Fibroblast of villous mesenchyme (primary cell): ENCODE measurements at regions not wholly inside any gene's neighbourhood (a gene's known extent, or its start where the extent isn't known, plus 50 kb on each side); places are given as distances from the start of the nearest gene placed in this dataset.

Source experiments
- DNase-seq: peaks from one replicate; pipeline ENCODE4 v3.0.0-alpha.2; 2010; ENCODE audit warnings: low read depth
- H3K4me3 ChIP-seq: 2 replicates; pipeline ENCODE4 v1.5.1; 2011; ENCODE audit warnings: low read depth, mild to moderate bottlenecking, low read length
- TF ChIP-seq, protein P1 (sequence below): IDR thresholded peaks from 2 replicates; pipeline ENCODE4 v1.5.1; 2012; ENCODE audit warnings: low read depth, mild to moderate bottlenecking, low read length; ENCODE audit not compliant: insufficient read depth

DNA sequence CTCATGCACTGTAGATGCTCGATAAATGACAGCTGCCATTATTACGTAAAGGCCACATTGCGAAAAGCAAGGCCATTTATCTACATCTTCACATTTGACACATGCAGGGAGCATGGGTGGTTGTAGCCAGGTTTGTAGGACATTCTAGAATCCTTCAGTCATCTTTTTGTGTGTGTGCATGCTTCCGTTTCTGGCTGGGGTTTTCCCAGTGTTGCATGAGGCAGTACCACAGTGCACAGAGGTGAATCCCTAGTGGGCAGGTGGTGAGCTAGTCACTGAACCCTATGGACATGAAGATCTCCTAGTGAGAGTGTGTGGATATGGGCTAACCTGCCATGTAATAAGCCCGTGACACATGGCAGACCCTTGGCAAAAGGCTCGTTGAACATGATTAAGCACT lies 151.8 kb upstream of the SLC14A2 start:
- H3K4me3 ChIP-seq: no peak overlapping the region
- DNase-seq: no peak
- TF ChIP-seq, protein P1, sequence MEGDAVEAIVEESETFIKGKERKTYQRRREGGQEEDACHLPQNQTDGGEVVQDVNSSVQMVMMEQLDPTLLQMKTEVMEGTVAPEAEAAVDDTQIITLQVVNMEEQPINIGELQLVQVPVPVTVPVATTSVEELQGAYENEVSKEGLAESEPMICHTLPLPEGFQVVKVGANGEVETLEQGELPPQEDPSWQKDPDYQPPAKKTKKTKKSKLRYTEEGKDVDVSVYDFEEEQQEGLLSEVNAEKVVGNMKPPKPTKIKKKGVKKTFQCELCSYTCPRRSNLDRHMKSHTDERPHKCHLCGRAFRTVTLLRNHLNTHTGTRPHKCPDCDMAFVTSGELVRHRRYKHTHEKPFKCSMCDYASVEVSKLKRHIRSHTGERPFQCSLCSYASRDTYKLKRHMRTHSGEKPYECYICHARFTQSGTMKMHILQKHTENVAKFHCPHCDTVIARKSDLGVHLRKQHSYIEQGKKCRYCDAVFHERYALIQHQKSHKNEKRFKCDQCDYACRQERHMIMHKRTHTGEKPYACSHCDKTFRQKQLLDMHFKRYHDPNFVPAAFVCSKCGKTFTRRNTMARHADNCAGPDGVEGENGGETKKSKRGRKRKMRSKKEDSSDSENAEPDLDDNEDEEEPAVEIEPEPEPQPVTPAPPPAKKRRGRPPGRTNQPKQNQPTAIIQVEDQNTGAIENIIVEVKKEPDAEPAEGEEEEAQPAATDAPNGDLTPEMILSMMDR: no peak

GRCh38 chr18:45464619-45465018 lies 150.7 kb upstream of the SLC14A2 start:
- no peak for DNase-seq
- H3K4me3 ChIP-seq: no peak overlapping the region
- TF ChIP-seq, protein P1: no peak

GRCh38 chr18:45467293-45467692 lies 148.0 kb upstream of the SLC14A2 start:
- DNase-seq: no peak
- no peak overlapping the region for H3K4me3 ChIP-seq
- TF ChIP-seq, protein P1: no peak

GRCh38 chr18:45467945-45468344 lies 147.3 kb upstream of the SLC14A2 start:
- no peak overlapping the region for H3K4me3 ChIP-seq
- DNase-seq: no peak
- TF ChIP-seq, protein P1: no peak

DNA sequence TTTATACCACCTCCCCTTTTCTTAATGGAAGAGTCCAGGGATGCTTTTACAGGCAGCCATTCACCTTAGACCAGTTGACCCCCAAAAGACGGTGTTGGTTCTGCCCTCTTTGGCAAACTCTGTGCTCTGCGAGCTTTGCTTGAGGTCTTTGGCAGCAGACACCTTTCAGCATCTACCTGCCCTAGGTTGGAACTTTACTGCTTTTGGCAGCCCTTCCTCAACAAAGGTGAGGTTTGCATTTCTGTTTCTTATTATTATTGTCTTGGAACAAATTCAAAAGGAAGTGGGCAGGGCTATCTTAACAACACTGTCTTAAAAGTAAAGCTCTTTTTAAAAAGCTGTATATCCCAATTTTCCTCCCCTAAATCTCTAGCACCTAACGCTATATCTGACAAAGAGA lies 136.4 kb upstream of the SLC14A2 start:
- no peak overlapping the region for H3K4me3 ChIP-seq
- DNase-seq: no peak
- TF ChIP-seq, protein P1: no peak

DNA sequence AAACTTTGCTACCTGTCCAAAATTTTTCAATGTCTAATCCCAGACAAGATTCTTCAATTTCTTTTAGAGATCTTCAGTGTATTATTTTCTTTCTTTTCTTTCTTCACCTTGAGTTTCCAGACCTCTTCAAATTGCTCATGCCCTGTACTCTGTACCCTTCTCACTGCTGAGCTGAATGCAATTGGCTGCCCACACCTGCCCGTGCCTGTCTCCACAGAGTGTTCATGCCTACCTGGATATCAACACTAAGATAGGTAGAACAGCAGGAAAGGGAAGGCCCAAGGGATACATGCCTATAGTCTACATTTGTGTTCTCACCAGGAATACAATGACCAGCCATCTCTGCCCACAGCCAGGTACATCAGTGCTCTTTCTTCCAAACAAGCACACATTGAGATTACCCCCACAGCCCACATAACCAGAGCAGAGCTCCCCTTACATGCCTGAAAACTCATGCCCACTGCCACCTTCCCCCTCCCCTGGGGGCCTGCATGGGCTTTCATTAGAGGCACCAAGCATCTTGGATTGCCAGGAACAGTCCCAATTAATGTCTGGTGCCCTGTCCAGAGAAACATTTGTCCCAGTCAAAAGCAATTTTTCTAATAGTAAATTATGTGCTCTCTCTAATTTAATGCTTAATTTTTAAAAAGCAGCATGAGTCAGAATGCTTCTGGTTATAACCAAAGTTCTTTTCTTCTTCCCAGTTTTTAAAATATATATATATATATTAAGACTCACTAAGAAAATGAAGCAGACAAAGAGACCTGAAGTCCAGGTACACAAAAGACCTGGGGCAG lies 134.9 kb upstream of the SLC14A2 start:
- TF ChIP-seq, protein P1: no peak
- H3K4me3 ChIP-seq: no peak overlapping the region
- DNase-seq: no peak

GRCh38 chr18:45481821-45482220 lies 133.5 kb upstream of the SLC14A2 start:
- DNase-seq: no peak
- TF ChIP-seq, protein P1: no peak
- H3K4me3 ChIP-seq: no peak overlapping the region
